ENCODE measurements at regions not wholly inside any gene's neighbourhood (a gene's known extent, or its start where the extent isn't known, plus 50 kb on each side); places are given as distances from the start of the nearest gene placed in this dataset.
A peak's percentile ranks its signal among the peaks of the same experiment; 100 is the strongest.

GRCh38 chr6:56863366-56863765 is 91.5 kb upstream of the BEND6 start:
- DNase-seq = no peak

- no peak for DNase-seq
Observed at GRCh38 chr6:56862415-56863175, 92.3 kb upstream of the BEND6 start.

GRCh38 chr6:56860475-56860874 is 94.4 kb upstream of the BEND6 start:
- no peak for DNase-seq

GRCh38 chr6:56856036-56856580 is 98.8 kb upstream of the BEND6 start:
- no peak for DNase-seq

GRCh38 chr6:56854086-56854485 is 100.8 kb upstream of the BEND6 start:
- DNase-seq = no peak

- no peak for DNase-seq
Observed at GRCh38 chr6:56853541-56853940, 101.4 kb upstream of the BEND6 start.

GRCh38 chr6:56852260-56853010 is 102.5 kb upstream of the BEND6 start:
- no peak for DNase-seq

- DNase-seq = peak; percentile 23
Observed at GRCh38 chr6:56851541-56852259, 103.2 kb upstream of the BEND6 start.

- DNase-seq = no peak
Observed at GRCh38 chr6:56851074-56851473, 103.8 kb upstream of the BEND6 start.

GRCh38 chr6:56850626-56851025 is 104.3 kb upstream of the BEND6 start:
- no peak for DNase-seq

- no peak for DNase-seq
Observed at GRCh38 chr6:56849896-56850295, 105.0 kb upstream of the BEND6 start.

GRCh38 chr6:56848105-56848504 is 106.8 kb upstream of the BEND6 start:
- DNase-seq = no peak

- no peak for DNase-seq
Observed at GRCh38 chr6:56845032-56845431, 109.9 kb upstream of the BEND6 start.

- peak; percentile 51 for DNase-seq
Observed at GRCh38 chr6:56843476-56844349, 111.2 kb upstream of the BEND6 start.

- no peak for DNase-seq
Observed at GRCh38 chr6:56842686-56843475, 112.0 kb upstream of the BEND6 start.

- no peak for DNase-seq
Observed at GRCh38 chr6:56841751-56842150, 113.2 kb upstream of the BEND6 start.

- no peak for DNase-seq
Observed at GRCh38 chr6:56841381-56841749, 113.5 kb upstream of the BEND6 start.

GRCh38 chr6:56840467-56841380 is 114.2 kb upstream of the BEND6 start:
- DNase-seq = no peak

GRCh38 chr6:56839533-56840183 is 115.2 kb upstream of the BEND6 start:
- no peak for DNase-seq

GRCh38 chr6:56838965-56839364 is 115.9 kb upstream of the BEND6 start:
- DNase-seq = no peak
